ENCODE measurements at regions not wholly inside any gene's neighbourhood (a gene's known extent, or its start where the extent isn't known, plus 50 kb on each side); places are given as distances from the start of the nearest gene placed in this dataset.

- DNase-seq (ENCODE audit: low read depth in 3 of 3, low spot score in 1 of 3), result no peak
These were observed 85.6 kb downstream of the CD8B2 start for GRCh38 chr2:106572541-106573450.

GRCh38 chr2:106573773-106574172 lies 86.6 kb downstream of the CD8B2 start:
- no peak for DNase-seq (ENCODE audit: low read depth in 3 of 3, low spot score in 1 of 3)

GRCh38 chr2:106575955-106576354 lies 88.8 kb downstream of the CD8B2 start:
- DNase-seq (ENCODE audit: low read depth in 3 of 3, low spot score in 1 of 3), result no peak

GRCh38 chr2:106577255-106577651 lies 90.1 kb downstream of the CD8B2 start:
- no peak for DNase-seq (ENCODE audit: low read depth in 3 of 3, low spot score in 1 of 3)

GRCh38 chr2:106579750-106580197 lies 92.6 kb downstream of the CD8B2 start:
- DNase-seq (ENCODE audit: low read depth in 3 of 3, low spot score in 1 of 3), result no peak

- DNase-seq (ENCODE audit: low read depth in 3 of 3, low spot score in 1 of 3), result no peak
These were observed 93.1 kb downstream of the CD8B2 start for GRCh38 chr2:106580241-106580640.

- DNase-seq (ENCODE audit: low read depth in 3 of 3, low spot score in 1 of 3), result no peak
These were observed 94.2 kb downstream of the CD8B2 start for GRCh38 chr2:106581328-106581727.

- DNase-seq (ENCODE audit: low read depth in 3 of 3, low spot score in 1 of 3), result no peak
These were observed 94.6 kb downstream of the CD8B2 start for GRCh38 chr2:106581755-106582147.

- DNase-seq (ENCODE audit: low read depth in 3 of 3, low spot score in 1 of 3), result peak; percentile 10 to 46 (median 33)
These were observed 95.3 kb downstream of the CD8B2 start for GRCh38 chr2:106582148-106583143.

GRCh38 chr2:106584304-106584954 lies 97.3 kb downstream of the CD8B2 start:
- DNase-seq (ENCODE audit: low read depth in 3 of 3, low spot score in 1 of 3), result no peak

GRCh38 chr2:106596844-106597243 lies 109.7 kb downstream of the CD8B2 start:
- DNase-seq (ENCODE audit: low read depth in 3 of 3, low spot score in 1 of 3), result no peak

GRCh38 chr2:106599540-106599939 lies 112.4 kb downstream of the CD8B2 start:
- no peak for DNase-seq (ENCODE audit: low read depth in 3 of 3, low spot score in 1 of 3)

GRCh38 chr2:106602042-106602441 lies 114.9 kb downstream of the CD8B2 start:
- no peak for DNase-seq (ENCODE audit: low read depth in 3 of 3, low spot score in 1 of 3)

GRCh38 chr2:106606652-106607051 lies 119.5 kb downstream of the CD8B2 start:
- no peak for DNase-seq (ENCODE audit: low read depth in 3 of 3, low spot score in 1 of 3)

GRCh38 chr2:106607371-106607770 lies 120.2 kb downstream of the CD8B2 start:
- DNase-seq (ENCODE audit: low read depth in 3 of 3, low spot score in 1 of 3), result no peak

- DNase-seq (ENCODE audit: low read depth in 3 of 3, low spot score in 1 of 3), result no peak
These were observed 122.6 kb downstream of the CD8B2 start for GRCh38 chr2:106609780-106610179.

- no peak for DNase-seq (ENCODE audit: low read depth in 3 of 3, low spot score in 1 of 3)
These were observed 127.5 kb downstream of the CD8B2 start for GRCh38 chr2:106614511-106615291.

- DNase-seq (ENCODE audit: low read depth in 3 of 3, low spot score in 1 of 3), result no peak
These were observed 131.4 kb downstream of the CD8B2 start for GRCh38 chr2:106618614-106619013.

GRCh38 chr2:106623456-106623855 lies 136.3 kb downstream of the CD8B2 start:
- DNase-seq (ENCODE audit: low read depth in 3 of 3, low spot score in 1 of 3), result no peak

GRCh38 chr2:106624787-106625380 lies 137.7 kb downstream of the CD8B2 start:
- no peak for DNase-seq (ENCODE audit: low read depth in 3 of 3, low spot score in 1 of 3)
